Cardiac fibroblast (primary cell): ENCODE measurements at regions not wholly inside any gene's neighbourhood (a gene's known extent, or its start where the extent isn't known, plus 50 kb on each side); places are given as distances from the start of the nearest gene placed in this dataset.
A peak's percentile ranks its signal among the peaks of the same experiment; 100 is the strongest.

ENCODE experiments used
- DNase-seq, 2 donors: peaks; one replicate each; pipeline versions ENCODE4 v3.0.0 to v3.0.0-alpha.2; 2010; ENCODE audit warnings: low read depth in 2 of 2
- H3K4me3 ChIP-seq, 2 donors: replicated peaks in 1 of 2; 1 replicate in 1 of 2; 2 replicates in 1 of 2; pipeline ENCODE4 v1.5.1; 2011; ENCODE audit warnings: low read depth in 2 of 2, low read length in 2 of 2, mild to moderate bottlenecking in 2 of 2, moderate library complexity in 1 of 2
- CTCF ChIP-seq: IDR thresholded peaks from one replicate; pipeline ENCODE4 v1.5.1; 2011; ENCODE audit warnings: low read depth, mild to moderate bottlenecking, low read length, inconsistent platforms

GRCh38 chr5:167147879-167148278 lies 1143.6 kb upstream of the WWC1 start:
- TF ChIP-seq CTCF, result no peak
- H3K4me3 ChIP-seq, result no peak overlapping the region
- DNase-seq, result peak in 1 of 2 donors; percentile 1

- no peak overlapping the region for H3K4me3 ChIP-seq
- no peak for DNase-seq
- TF ChIP-seq CTCF, result no peak
These were observed 1140.8 kb upstream of the WWC1 start for GRCh38 chr5:167150661-167151060.

GRCh38 chr5:167152561-167152960 lies 1138.9 kb upstream of the WWC1 start:
- DNase-seq, result no peak
- H3K4me3 ChIP-seq, result no peak overlapping the region
- no peak for TF ChIP-seq CTCF

- TF ChIP-seq CTCF, result no peak
- no peak for DNase-seq
These were observed 1135.9 kb upstream of the WWC1 start for GRCh38 chr5:167155387-167156005.

GRCh38 chr5:167156446-167156845 lies 1135.0 kb upstream of the WWC1 start:
- no peak for DNase-seq
- no peak for TF ChIP-seq CTCF
- H3K4me3 ChIP-seq, result no peak overlapping the region

More at GRCh38 chr5:167155387-167156005, 1135.9 kb upstream of the WWC1 start:
- no peak overlapping the region for H3K4me3 ChIP-seq

- no peak for TF ChIP-seq CTCF
- H3K4me3 ChIP-seq, result no peak overlapping the region
- DNase-seq, result no peak
These were observed 1132.9 kb upstream of the WWC1 start for GRCh38 chr5:167158588-167158987.

- DNase-seq, result no peak
- TF ChIP-seq CTCF, result no peak
- H3K4me3 ChIP-seq, result no peak overlapping the region
These were observed 1131.1 kb upstream of the WWC1 start for GRCh38 chr5:167160388-167160787.
